GM21381 (cell line): ENCODE measurements at regions not wholly inside any gene's neighbourhood (a gene's known extent, or its start where the extent isn't known, plus 50 kb on each side); places are given as distances from the start of the nearest gene placed in this dataset.

ENCODE experiments used
- ATAC-seq: cut with Tn5 transposase; IDR thresholded peaks from one replicate; pipeline ENCODE4 v1.9.1; 2021; ENCODE audit warnings: mild to moderate bottlenecking, moderate library complexity; ENCODE audit not compliant: unreplicated experiment

GRCh38 chr4:58561170-58561569, 1451.0 kb upstream of the IGFBP7 start:
- no peak for ATAC-seq

GRCh38 chr4:58560736-58561135, 1450.6 kb upstream of the IGFBP7 start:
- no peak for ATAC-seq

GRCh38 chr4:58553679-58554078, 1443.5 kb upstream of the IGFBP7 start:
- no peak for ATAC-seq

GRCh38 chr4:58553031-58553430, 1442.8 kb upstream of the IGFBP7 start:
- no peak for ATAC-seq

GRCh38 chr4:58551676-58552075, 1441.5 kb upstream of the IGFBP7 start:
- ATAC-seq, result no peak

- ATAC-seq, result no peak
Observed at GRCh38 chr4:58543465-58543864, 1433.3 kb upstream of the IGFBP7 start.

- ATAC-seq, result no peak
Observed at GRCh38 chr4:58541926-58542325, 1431.7 kb upstream of the IGFBP7 start.

- no peak for ATAC-seq
Observed at GRCh38 chr4:58522765-58523382, 1412.7 kb upstream of the IGFBP7 start.

GRCh38 chr4:58515226-58515625, 1405.0 kb upstream of the IGFBP7 start:
- ATAC-seq, result no peak

- no peak for ATAC-seq
Observed at GRCh38 chr4:58514299-58514698, 1404.1 kb upstream of the IGFBP7 start.

GRCh38 chr4:58510652-58511051, 1400.5 kb upstream of the IGFBP7 start:
- no peak for ATAC-seq

GRCh38 chr4:58507079-58507478, 1396.9 kb upstream of the IGFBP7 start:
- ATAC-seq, result no peak

GRCh38 chr4:58502839-58503238, 1392.7 kb upstream of the IGFBP7 start:
- ATAC-seq, result no peak

- ATAC-seq, result no peak
Observed at GRCh38 chr4:58499182-58499581, 1389.0 kb upstream of the IGFBP7 start.

- no peak for ATAC-seq
Observed at GRCh38 chr4:58491620-58492019, 1381.4 kb upstream of the IGFBP7 start.

GRCh38 chr4:58477950-58478349, 1367.8 kb upstream of the IGFBP7 start:
- ATAC-seq, result no peak

GRCh38 chr4:58477513-58477912, 1367.3 kb upstream of the IGFBP7 start:
- ATAC-seq, result no peak

GRCh38 chr4:58475097-58475496, 1364.9 kb upstream of the IGFBP7 start:
- no peak for ATAC-seq

GRCh38 chr4:58465031-58465430, 1354.8 kb upstream of the IGFBP7 start:
- ATAC-seq, result no peak

GRCh38 chr4:58456727-58457384, 1346.7 kb upstream of the IGFBP7 start:
- no peak for ATAC-seq

GRCh38 chr4:58453956-58454355, 1343.8 kb upstream of the IGFBP7 start:
- peak; percentile 56 for ATAC-seq

GRCh38 chr4:58451707-58452106, 1341.5 kb upstream of the IGFBP7 start:
- ATAC-seq, result no peak

- ATAC-seq, result no peak
Observed at GRCh38 chr4:58435871-58436270, 1325.7 kb upstream of the IGFBP7 start.
